ENCODE measurements at regions not wholly inside any gene's neighbourhood (a gene's known extent, or its start where the extent isn't known, plus 50 kb on each side); places are given as distances from the start of the nearest gene placed in this dataset.

- TF ChIP-seq CTCF (IDR thresholded peaks at IDR 0.05) (no peak), POLR2A (IDR thresholded peaks at IDR 0.05) (no peak)
These were observed 99.2 kb upstream of the PITX1 start for GRCh38 chr5:135133181-135133580.

All from right lobe of liver (tissue), 4 donors.